ENCODE measurements at regions not wholly inside any gene's neighbourhood (a gene's known extent, or its start where the extent isn't known, plus 50 kb on each side); places are given as distances from the start of the nearest gene placed in this dataset.

GRCh38 chr7:85711894-85712293, 525.0 kb upstream of the SEMA3D start:
- Histone ChIP-seq H3K4me1 (ENCODE audit: insufficient read depth, low read length, poor library complexity, severe bottlenecking) (no peaks in the 10 kb centered on the region), H3K9me2 (replicated peaks; ENCODE audit: low read depth, low read length) (no peaks in the 10 kb centered on the region), H3K79me2 (ENCODE audit: insufficient read depth, low read length) (no peaks in the 10 kb centered on the region), H4K20me1 (ENCODE audit: insufficient read depth, low read length, poor library complexity, severe bottlenecking) (no peaks in the 10 kb centered on the region), H3K9ac (ENCODE audit: low read depth, low read length, poor library complexity, severe bottlenecking) (no peak overlapping the region), H3F3A (ENCODE audit: low read depth) (no peaks in the 10 kb centered on the region), H2AFZ (ENCODE audit: low read length) (no peak overlapping the region), H3K4me3 (ENCODE audit: low read length, poor library complexity, severe bottlenecking) (no peak overlapping the region), H3K9me3 (ENCODE audit: insufficient read depth, low read depth, low read length) (no peaks in the 10 kb centered on the region), H3K36me3 (ENCODE audit: insufficient read depth, low read length) (no peaks in the 10 kb centered on the region), H3K27me3 (ENCODE audit: insufficient read depth, low read length, poor library complexity, severe bottlenecking) (no peaks in the 10 kb centered on the region), H3K4me2 (ENCODE audit: low read depth, low read length, poor library complexity, severe bottlenecking) (no peak overlapping the region)
- no peak for TF ChIP-seq CTCF (conservative IDR thresholded peaks at IDR 0.05; ENCODE audit: low read length)
- TF ChIP-seq EZH2phosphoT487 (IDR thresholded peaks at IDR 0.05; ENCODE audit: borderline replicate concordance) = no peak

DNA sequence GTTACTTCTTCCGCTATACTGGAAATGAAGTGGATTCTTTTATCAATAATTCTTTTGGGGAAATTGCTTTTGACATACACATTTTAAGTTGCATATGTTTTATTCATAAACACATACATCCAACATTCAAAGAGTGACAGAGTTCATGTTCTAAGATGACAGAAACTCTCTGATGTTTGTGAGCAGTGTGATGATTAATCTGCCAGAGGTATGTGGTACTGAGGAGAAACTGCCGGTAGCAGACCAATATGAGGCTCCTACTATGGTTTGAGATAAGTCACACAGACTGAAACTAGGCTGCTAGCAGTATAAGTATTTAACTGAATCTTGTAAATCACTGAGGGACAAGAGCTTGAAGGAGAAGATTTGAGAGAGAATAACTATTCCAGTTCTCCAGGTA, 524.1 kb upstream of the SEMA3D start:
- Histone ChIP-seq H3K9me2 (replicated peaks; ENCODE audit: low read depth, low read length) (no peaks in the 10 kb centered on the region), H3K9me3 (ENCODE audit: insufficient read depth, low read depth, low read length) (no peaks in the 10 kb centered on the region), H3K79me2 (ENCODE audit: insufficient read depth, low read length) (no peaks in the 10 kb centered on the region), H3K9ac (ENCODE audit: low read depth, low read length, poor library complexity, severe bottlenecking) (no peak overlapping the region), H3K27me3 (ENCODE audit: insufficient read depth, low read length, poor library complexity, severe bottlenecking) (no peaks in the 10 kb centered on the region), H4K20me1 (ENCODE audit: insufficient read depth, low read length, poor library complexity, severe bottlenecking) (no peaks in the 10 kb centered on the region), H3K4me3 (ENCODE audit: low read length, poor library complexity, severe bottlenecking) (no peak overlapping the region), H2AFZ (ENCODE audit: low read length) (no peak overlapping the region), H3K4me1 (ENCODE audit: insufficient read depth, low read length, poor library complexity, severe bottlenecking) (no peaks in the 10 kb centered on the region), H3K36me3 (ENCODE audit: insufficient read depth, low read length) (no peaks in the 10 kb centered on the region), H3K4me2 (ENCODE audit: low read depth, low read length, poor library complexity, severe bottlenecking) (no peak overlapping the region), H3F3A (ENCODE audit: low read depth) (no peaks in the 10 kb centered on the region)
- TF ChIP-seq CTCF (conservative IDR thresholded peaks at IDR 0.05; ENCODE audit: low read length) (no peak), EZH2phosphoT487 (IDR thresholded peaks at IDR 0.05; ENCODE audit: borderline replicate concordance) (no peak)

- Histone ChIP-seq H3K36me3 (ENCODE audit: insufficient read depth, low read length) (no peaks in the 10 kb centered on the region), H4K20me1 (ENCODE audit: insufficient read depth, low read length, poor library complexity, severe bottlenecking) (no peaks in the 10 kb centered on the region), H3K9me3 (ENCODE audit: insufficient read depth, low read depth, low read length) (no peaks in the 10 kb centered on the region), H3K27me3 (ENCODE audit: insufficient read depth, low read length, poor library complexity, severe bottlenecking) (no peaks in the 10 kb centered on the region), H3K4me2 (ENCODE audit: low read depth, low read length, poor library complexity, severe bottlenecking) (no peak overlapping the region), H2AFZ (ENCODE audit: low read length) (no peak overlapping the region), H3F3A (ENCODE audit: low read depth) (no peaks in the 10 kb centered on the region), H3K9ac (ENCODE audit: low read depth, low read length, poor library complexity, severe bottlenecking) (no peak overlapping the region), H3K4me3 (ENCODE audit: low read length, poor library complexity, severe bottlenecking) (no peak overlapping the region), H3K4me1 (ENCODE audit: insufficient read depth, low read length, poor library complexity, severe bottlenecking) (no peaks in the 10 kb centered on the region), H3K9me2 (replicated peaks; ENCODE audit: low read depth, low read length) (no peaks in the 10 kb centered on the region), H3K79me2 (ENCODE audit: insufficient read depth, low read length) (no peaks in the 10 kb centered on the region)
- no peak for TF ChIP-seq CTCF (conservative IDR thresholded peaks at IDR 0.05; ENCODE audit: low read length)
- TF ChIP-seq EZH2phosphoT487 (IDR thresholded peaks at IDR 0.05; ENCODE audit: borderline replicate concordance) = no peak
Observed at GRCh38 chr7:85708221-85708620, 521.4 kb upstream of the SEMA3D start.

All from Loucy (cell line).